H9 (cell line): ENCODE measurements at regions not wholly inside any gene's neighbourhood (a gene's known extent, or its start where the extent isn't known, plus 50 kb on each side); places are given as distances from the start of the nearest gene placed in this dataset.

Source experiments
- DNase-seq: peaks from one replicate; pipeline ENCODE4 v3.0.0-alpha.2; 2017
- H2AFZ ChIP-seq: one replicate; pipeline ENCODE4 v1.6.1; 2013; ENCODE audit warnings: mild to moderate bottlenecking, low read length, control low read depth, moderate library complexity
- H2AK5ac ChIP-seq: 2 replicates; pipeline ENCODE4 v1.6.1; 2013; ENCODE audit warnings: low read length, control low read depth, mixed read lengths; ENCODE audit not compliant: insufficient read length
- H2BK120ac ChIP-seq: one replicate; pipeline ENCODE4 v1.6.1; 2013; ENCODE audit warnings: low read depth, mild to moderate bottlenecking, low read length, control low read depth, inconsistent platforms; ENCODE audit not compliant: poor library complexity, severe bottlenecking
- H2BK12ac ChIP-seq: 2 replicates; pipeline ENCODE4 v1.6.1; 2013; ENCODE audit warnings: low read length, control low read depth, mixed read lengths, low read depth; ENCODE audit not compliant: insufficient read length
- H2BK15ac ChIP-seq: 2 replicates; pipeline ENCODE4 v1.6.1; 2013; ENCODE audit warnings: low read depth, low read length, control low read depth
- H2BK20ac ChIP-seq: one replicate; pipeline ENCODE4 v1.6.1; 2013; ENCODE audit warnings: low read depth, mild to moderate bottlenecking, low read length, control low read depth, inconsistent platforms; ENCODE audit not compliant: poor library complexity, severe bottlenecking
- H2BK5ac ChIP-seq: 2 replicates; pipeline ENCODE4 v1.6.1; 2013; ENCODE audit warnings: low read length, control low read depth, mixed read lengths; ENCODE audit not compliant: insufficient read length
- H3K14ac ChIP-seq: 2 replicates; pipeline ENCODE4 v1.6.1; 2013; ENCODE audit warnings: low read length, control low read depth; ENCODE audit not compliant: insufficient read depth
- H3K18ac ChIP-seq: 2 replicates; pipeline ENCODE4 v1.6.1; 2013; ENCODE audit warnings: low read depth, mild to moderate bottlenecking, mixed read lengths, low read length, control low read depth; ENCODE audit not compliant: insufficient read length
- H3K23ac ChIP-seq: 2 replicates; pipeline ENCODE4 v1.6.1; 2013; ENCODE audit warnings: low read length, control low read depth, mixed read lengths, low read depth; ENCODE audit not compliant: insufficient read length
- H3K23me2 ChIP-seq: 2 replicates; pipeline ENCODE4 v1.6.1; 2013; ENCODE audit warnings: low read depth, mild to moderate bottlenecking, mixed read lengths, low read length, control low read depth; ENCODE audit not compliant: insufficient read length, poor library complexity, severe bottlenecking
- H3K27ac ChIP-seq: 2 replicates; pipeline ENCODE4 v1.5.1; 2013; ENCODE audit warnings: low read length, control low read depth, mixed read lengths, low read depth; ENCODE audit not compliant: insufficient read length
- H3K27me3 ChIP-seq: 2 replicates; pipeline ENCODE4 v1.6.1; 2013; ENCODE audit warnings: low read length, control low read depth, inconsistent platforms; ENCODE audit not compliant: insufficient read depth
- H3K4ac ChIP-seq: 2 replicates; pipeline ENCODE4 v1.6.1; 2013; ENCODE audit warnings: low read depth, mild to moderate bottlenecking, control low read depth, inconsistent platforms, low read length, moderate library complexity
- H3K4me1 ChIP-seq: 2 replicates; pipeline ENCODE4 v1.6.1; 2013; ENCODE audit warnings: low read length, control low read depth, inconsistent platforms; ENCODE audit not compliant: insufficient read depth
- H3K4me2 ChIP-seq: 2 replicates; pipeline ENCODE4 v1.6.1; 2013; ENCODE audit warnings: low read length, control low read depth, mixed read lengths; ENCODE audit not compliant: insufficient read length, insufficient read depth
- H3K56ac ChIP-seq: 2 replicates; pipeline ENCODE4 v1.6.1; 2013; ENCODE audit warnings: low read depth, mild to moderate bottlenecking, mixed read lengths, low read length, control low read depth; ENCODE audit not compliant: insufficient read length
- H3K79me1 ChIP-seq: 2 replicates; pipeline ENCODE4 v1.6.1; 2013; ENCODE audit warnings: low read depth, mild to moderate bottlenecking, moderate library complexity, low read length, control low read depth, inconsistent platforms; ENCODE audit not compliant: insufficient read depth, poor library complexity, severe bottlenecking
- H3K79me2 ChIP-seq: 2 replicates; pipeline ENCODE4 v1.6.1; 2013; ENCODE audit warnings: low read length, control low read depth, inconsistent platforms; ENCODE audit not compliant: insufficient read depth
- H3K9ac ChIP-seq: 2 replicates; pipeline ENCODE4 v1.6.1; 2013; ENCODE audit warnings: low read length, control low read depth, mixed read lengths; ENCODE audit not compliant: insufficient read length; ENCODE audit errors: extremely low read depth
- H3K9me3 ChIP-seq: one replicate; pipeline ENCODE4 v1.6.1; 2013; ENCODE audit warnings: low read depth, low read length, inconsistent platforms; ENCODE audit not compliant: control insufficient read depth
- H3T11ph ChIP-seq: one replicate; pipeline ENCODE4 v1.6.1; 2013; ENCODE audit warnings: mild to moderate bottlenecking, low read length, control low read depth, inconsistent platforms
- H4K20me1 ChIP-seq: one replicate; pipeline ENCODE4 v1.6.1; 2013; ENCODE audit not compliant: control insufficient read depth, insufficient read length, insufficient read depth
- H4K5ac ChIP-seq: 2 replicates; pipeline ENCODE4 v1.6.1; 2013; ENCODE audit warnings: low read depth, mild to moderate bottlenecking, mixed read lengths, low read length, control low read depth; ENCODE audit not compliant: insufficient read length
- H4K8ac ChIP-seq: replicated peaks from 2 replicates; pipeline ENCODE4 v1.6.1; 2013; ENCODE audit warnings: low read length, control low read depth, mixed read lengths, low read depth; ENCODE audit not compliant: insufficient read length
- H4K91ac ChIP-seq: 2 replicates; pipeline ENCODE4 v1.6.1; 2013; ENCODE audit warnings: low read depth, mild to moderate bottlenecking, moderate library complexity, mixed read lengths, low read length, control low read depth; ENCODE audit not compliant: insufficient read length
- H3K27ac Mint-ChIP-seq, 3 experiments: 2 replicates in 2 of 3; 3 replicates in 1 of 3; pipeline ENCODE4 v1.8.0; 2020 to 2021; ENCODE audit warnings: mixed read lengths in 3 of 3, mild to moderate bottlenecking in 1 of 3, moderate library complexity in 1 of 3
- H3K27me3 Mint-ChIP-seq: 2 replicates; pipeline ENCODE4 v1.8.0; 2021; ENCODE audit warnings: low read depth, mild to moderate bottlenecking, moderate library complexity, mixed read lengths
- H3K36me3 Mint-ChIP-seq, 3 experiments: 2 replicates in 2 of 3; 3 replicates in 1 of 3; pipeline ENCODE4 v1.8.0; 2020 to 2021; ENCODE audit warnings: low read depth in 3 of 3, mixed read lengths in 3 of 3; ENCODE audit not compliant: insufficient read depth in 1 of 3
- H3K4me1 Mint-ChIP-seq, 2 experiments: 2 replicates each; pipeline ENCODE4 v1.8.0; 2020; ENCODE audit warnings: mixed read lengths in 2 of 2
- H3K4me3 Mint-ChIP-seq, 2 experiments: 2 replicates in 1 of 2; 3 replicates in 1 of 2; pipeline ENCODE4 v1.8.0; 2020 to 2021; ENCODE audit warnings: mild to moderate bottlenecking in 2 of 2, mixed read lengths in 2 of 2, moderate library complexity in 1 of 2
- H3K9me3 Mint-ChIP-seq, 2 experiments: 2 replicates in 1 of 2; 3 replicates in 1 of 2; pipeline ENCODE4 v1.8.0; 2020; ENCODE audit warnings: mild to moderate bottlenecking in 2 of 2, mixed read lengths in 2 of 2, moderate library complexity in 1 of 2
- CTCF ChIP-seq: fragments of 200-600 bp; sonication (generic); conservative IDR thresholded peaks from 3 replicates; pipeline ENCODE4 v1.8.0; 2021; ENCODE audit warnings: antibody characterized with exemption, mild to moderate bottlenecking
- WGBS: extraction: QIAGEN DNeasy Blood & Tissue Kit; methylation state at CpG from one replicate; pipeline ENCODE4 v1.1.7; 2013; ENCODE audit warnings: missing lambda C conversion rate, low lambda C conversion rate, mixed read lengths; ENCODE audit not compliant: insufficient read length; ENCODE audit errors: extremely low coverage; 5-methylcytosine and 5-hydroxymethylcytosine counted together

DNA sequence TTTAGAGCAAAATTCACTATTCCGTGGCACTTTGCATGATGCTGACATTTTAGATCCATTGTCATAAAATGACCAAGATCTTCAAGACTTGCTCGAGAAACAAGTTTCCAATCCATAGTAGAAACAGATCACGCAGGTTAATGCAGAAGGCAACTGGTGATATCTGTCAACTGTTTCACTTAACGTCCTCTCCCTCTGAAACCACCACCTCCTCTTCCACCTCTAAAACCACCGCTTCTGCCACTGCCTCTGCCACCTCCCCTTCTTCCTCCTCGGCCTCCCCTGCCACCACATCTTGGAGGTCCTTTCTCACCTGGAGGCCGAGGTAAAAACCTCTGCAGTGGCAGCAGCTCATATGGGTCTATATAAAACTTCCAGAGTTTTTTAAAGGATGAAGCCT, 84.6 kb upstream of the IRF2 start:
- no peaks in the 10 kb centered on the region for H3K9me3 Mint-ChIP-seq

More for the DNA sequence above, 84.6 kb upstream of the IRF2 start:
- no peak overlapping the region for H2BK15ac ChIP-seq
- no peaks in the 10 kb centered on the region for H3K79me2 ChIP-seq
- no peaks in the 10 kb centered on the region for H3K4me1 ChIP-seq
- no peak overlapping the region for H3K14ac ChIP-seq
- DNase-seq: no peak
- H2AFZ ChIP-seq: no peak overlapping the region
- H2AK5ac ChIP-seq: no peak overlapping the region
- H3K56ac ChIP-seq: no peak overlapping the region
- Mint-ChIP-seq H3K27me3 (no peaks in the 10 kb centered on the region), H3K27ac (no peak overlapping the region), H3K4me3 (no peak overlapping the region), H3K4me1 (peaks cover 5% of the 10 kb centered on the region in 2 experiments; a peak in 2 of 4 replicates), H3K36me3 (no peaks in the 10 kb centered on the region)
- H3T11ph ChIP-seq: no peak overlapping the region
- H4K20me1 ChIP-seq: no peaks in the 10 kb centered on the region
- H2BK12ac ChIP-seq: no peak overlapping the region
- H2BK5ac ChIP-seq: no peak overlapping the region
- no peak overlapping the region for H3K27ac ChIP-seq
- H3K9me3 ChIP-seq: no peaks in the 10 kb centered on the region
- H4K91ac ChIP-seq: no peak overlapping the region
- no peak overlapping the region for H2BK120ac ChIP-seq
- no peak overlapping the region for H2BK20ac ChIP-seq
- WGBS: no CpG with 5 or more reads among the region's 7 CpGs
- H3K9ac ChIP-seq: no peak overlapping the region
- H3K4me2 ChIP-seq: no peak overlapping the region
- no peak overlapping the region for H4K5ac ChIP-seq
- H3K79me1 ChIP-seq: no peaks in the 10 kb centered on the region
- no peak overlapping the region for H3K23ac ChIP-seq
- no peaks in the 10 kb centered on the region for H3K27me3 ChIP-seq
- H3K4ac ChIP-seq: no peak overlapping the region
- TF ChIP-seq CTCF: no peak
- H3K23me2 ChIP-seq: no peaks in the 10 kb centered on the region
- no peak overlapping the region for H4K8ac ChIP-seq
- no peak overlapping the region for H3K18ac ChIP-seq
